NCI-H2196 treated with DMSO at 0.1 percent for 48 hours (cell line): ENCODE measurements at regions not wholly inside any gene's neighbourhood (a gene's known extent, or its start where the extent isn't known, plus 50 kb on each side); places are given as distances from the start of the nearest gene placed in this dataset.

ENCODE experiments used
- DNase-seq: peaks from one replicate; lab custom pipeline; 2025; ENCODE audit not compliant: unreplicated experiment; lab: John Stamatoyannopoulos, UW

GRCh38 chr4:107115185-107115847, 79.2 kb upstream of the DKK2 start:
- peak; percentile 44 for DNase-seq

GRCh38 chr4:107114059-107114458, 77.9 kb upstream of the DKK2 start:
- DNase-seq = no peak

- no peak for DNase-seq
Observed at GRCh38 chr4:107098401-107098800, 62.3 kb upstream of the DKK2 start.

- DNase-seq = no peak
Observed at GRCh38 chr4:107094976-107095375, 58.9 kb upstream of the DKK2 start.

GRCh38 chr4:107094332-107094731, 58.2 kb upstream of the DKK2 start:
- no peak for DNase-seq
